GM03348 (cell line): ENCODE measurements at regions not wholly inside any gene's neighbourhood (a gene's known extent, or its start where the extent isn't known, plus 50 kb on each side); places are given as distances from the start of the nearest gene placed in this dataset.

Experiments used
- DNase-seq: peaks from one replicate; pipeline ENCODE4 v3.0.0; 2012; ENCODE audit warnings: low spot score

GRCh38 chr2:67709835-67710234, 312.7 kb downstream of the ETAA1 start:
- no peak for DNase-seq

GRCh38 chr2:67712484-67712883, 315.4 kb downstream of the ETAA1 start:
- no peak for DNase-seq

DNA sequence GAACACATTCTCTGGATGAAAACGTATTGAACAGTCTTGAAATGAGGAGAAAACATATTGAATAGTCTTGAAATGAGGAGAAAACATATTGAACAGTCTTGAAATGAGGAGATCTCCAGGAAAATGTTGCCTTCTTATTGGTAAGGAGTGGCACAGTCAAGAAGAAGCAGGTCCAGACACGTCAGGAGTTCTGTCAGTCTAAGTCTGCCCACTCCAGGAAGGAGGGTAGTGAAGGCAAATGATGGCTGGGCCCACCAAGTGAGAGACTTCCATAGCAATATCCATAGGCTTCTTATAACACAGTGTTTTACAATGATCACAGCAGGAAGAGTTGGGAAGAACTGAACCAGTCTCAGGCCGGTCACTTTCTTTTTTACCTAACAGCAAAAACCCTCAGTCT, 316.2 kb downstream of the ETAA1 start:
- no peak for DNase-seq

DNA sequence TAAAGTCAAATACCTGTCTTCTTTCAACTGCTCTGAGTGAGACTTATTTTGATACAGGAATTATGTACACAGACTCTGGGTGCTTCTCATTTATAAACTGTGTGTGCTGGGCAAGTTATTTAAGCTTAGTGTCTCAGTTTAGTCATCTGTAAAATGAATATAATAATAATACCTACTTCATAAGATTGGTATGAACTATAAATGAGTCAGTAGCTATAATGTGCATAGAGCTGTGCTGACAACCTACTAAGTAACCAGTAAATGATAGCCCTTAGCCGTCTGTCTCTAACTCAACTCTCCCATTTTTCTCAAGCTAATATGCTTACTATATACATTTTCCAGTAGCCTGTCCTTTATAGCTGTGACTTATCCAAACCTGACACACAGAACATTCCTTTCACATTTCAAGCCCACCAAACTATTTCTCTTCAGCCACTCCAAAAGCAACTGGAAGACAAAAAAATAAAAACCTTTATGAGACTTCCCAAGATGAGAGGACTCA, 319.8 kb downstream of the ETAA1 start:
- no peak for DNase-seq

- no peak for DNase-seq
Observed at GRCh38 chr2:67717692-67718091, 320.6 kb downstream of the ETAA1 start.

- DNase-seq: peak; percentile 13
Observed at GRCh38 chr2:67719351-67719750, 322.2 kb downstream of the ETAA1 start.

GRCh38 chr2:67721516-67721915, 324.4 kb downstream of the ETAA1 start:
- DNase-seq: no peak

GRCh38 chr2:67724261-67724660, 327.1 kb downstream of the ETAA1 start:
- DNase-seq: no peak

- DNase-seq: no peak
Observed at GRCh38 chr2:67725731-67726130, 328.6 kb downstream of the ETAA1 start.

DNA sequence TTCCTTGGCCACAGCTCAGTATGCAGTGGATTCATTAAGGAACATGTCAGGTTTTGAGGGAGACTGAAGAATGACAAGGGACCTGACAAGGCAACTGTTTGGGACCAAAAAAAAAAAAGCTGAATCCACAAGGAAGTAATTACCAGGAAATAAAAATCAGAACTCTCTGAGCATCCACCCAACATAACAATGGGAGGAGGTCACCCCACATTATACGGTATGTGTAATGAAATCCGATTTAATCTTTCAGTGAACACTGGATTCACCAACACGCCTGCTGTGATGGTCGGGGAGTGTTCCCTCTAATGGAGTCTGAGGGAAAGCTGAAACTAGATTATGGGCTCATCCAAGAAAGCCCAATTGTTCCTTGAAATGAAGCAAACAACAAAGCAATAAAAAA, 329.3 kb downstream of the ETAA1 start:
- no peak for DNase-seq

DNA sequence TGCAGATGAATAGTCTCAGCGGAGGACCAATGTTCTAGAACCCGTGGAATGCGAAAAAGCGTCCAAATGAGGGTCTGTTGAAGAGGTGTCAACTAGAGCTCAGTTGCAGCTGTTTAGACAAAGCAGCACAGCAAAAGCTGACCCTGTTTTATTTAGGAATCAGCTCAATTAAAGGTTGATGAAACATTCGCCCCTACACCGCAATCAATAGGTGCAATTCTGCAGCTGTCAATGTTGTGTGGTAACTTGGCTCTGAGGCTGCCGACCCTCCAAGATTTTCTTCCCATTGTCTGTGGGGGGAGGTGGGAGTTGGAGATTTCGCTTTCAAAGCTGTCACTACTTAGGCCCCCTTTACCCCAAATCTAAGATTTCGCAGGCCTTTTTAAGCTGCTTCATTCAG, 330.0 kb downstream of the ETAA1 start:
- no peak for DNase-seq

DNA sequence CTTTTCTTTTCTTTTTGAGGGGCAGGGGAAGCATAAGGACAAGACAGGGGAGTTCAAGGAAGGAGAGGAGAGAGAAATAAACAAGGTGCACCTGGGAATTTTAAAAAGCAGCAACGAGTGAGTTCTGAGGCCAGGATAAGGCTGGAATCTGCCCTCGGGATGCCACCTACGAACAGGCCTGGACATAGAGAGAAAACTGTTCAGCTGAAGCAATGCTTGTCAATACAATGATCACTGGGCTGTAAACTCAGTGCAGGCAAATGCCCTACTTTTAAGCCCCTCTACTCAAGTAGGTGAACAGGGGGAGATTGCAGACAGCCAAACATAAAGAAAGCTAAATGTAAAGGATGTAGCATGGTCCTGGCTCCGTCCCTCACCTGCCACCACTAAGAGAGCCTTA, 330.5 kb downstream of the ETAA1 start:
- no peak for DNase-seq

DNA sequence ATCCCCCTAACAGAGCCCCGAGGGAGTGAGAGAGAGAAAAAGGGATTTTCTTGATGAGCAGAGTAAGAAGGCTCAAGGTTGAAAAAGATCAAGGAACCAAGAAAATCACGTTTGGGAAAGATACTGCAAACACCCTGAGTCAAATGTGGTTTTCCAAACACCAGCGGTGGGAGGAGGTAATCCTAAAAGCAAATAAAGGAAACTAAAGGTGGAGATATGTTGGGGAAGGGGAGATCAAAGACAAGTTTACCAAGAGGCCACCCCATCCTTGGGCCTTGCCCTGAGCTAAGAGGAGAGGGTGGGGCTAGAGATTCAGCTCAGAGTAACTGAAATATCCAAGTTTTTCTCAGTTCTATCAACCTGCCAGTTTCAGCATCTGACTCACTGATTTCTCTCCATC, 332.3 kb downstream of the ETAA1 start:
- no peak for DNase-seq

GRCh38 chr2:67733517-67733916, 329.3 kb downstream of the C1D start:
- DNase-seq: peak; percentile 21

GRCh38 chr2:67752199-67752598, 310.6 kb downstream of the C1D start:
- DNase-seq: no peak

- peak; percentile 70 for DNase-seq
Observed at GRCh38 chr2:67752969-67753368, 309.8 kb downstream of the C1D start.

- DNase-seq: no peak
Observed at GRCh38 chr2:67755156-67755882, 307.5 kb downstream of the C1D start.

DNA sequence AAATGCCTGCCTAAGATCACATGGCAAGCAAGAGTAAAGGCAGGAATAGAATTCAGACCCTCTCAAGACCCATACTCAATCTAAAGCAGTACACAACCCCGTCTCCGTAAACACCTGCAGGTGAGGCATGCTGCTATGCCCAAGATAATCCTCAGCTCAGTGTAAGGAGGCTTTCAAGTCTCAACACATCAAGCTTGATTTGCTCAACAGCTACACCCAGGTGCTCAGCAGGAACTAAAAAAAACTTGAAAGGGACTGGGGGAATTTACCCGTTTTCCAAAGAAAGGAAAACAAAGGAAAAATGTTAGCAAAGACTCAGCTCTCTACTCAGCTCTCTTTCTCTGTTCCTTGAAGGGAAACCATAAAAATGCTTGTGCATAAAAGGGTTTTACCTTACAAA, 301.8 kb downstream of the C1D start:
- DNase-seq: no peak

DNA sequence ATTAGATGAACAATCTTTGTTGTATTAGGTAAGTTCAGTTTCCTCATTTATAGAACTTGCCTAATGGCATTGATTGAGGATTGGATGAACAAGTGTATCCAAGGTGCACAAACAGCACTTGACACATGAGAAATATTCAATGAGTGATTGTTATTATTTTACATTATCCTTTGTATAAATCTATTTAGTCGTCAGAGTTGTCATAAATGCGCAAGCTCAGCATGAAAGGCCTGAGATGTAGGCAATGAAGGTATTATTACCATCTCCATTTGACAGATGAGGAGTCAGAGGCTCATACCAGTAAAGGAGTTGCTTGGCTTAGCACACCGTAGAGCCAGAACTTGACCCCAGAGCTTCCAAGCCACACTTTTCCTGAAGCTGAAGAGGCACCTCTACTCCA, 291.4 kb downstream of the C1D start:
- DNase-seq: no peak

DNA sequence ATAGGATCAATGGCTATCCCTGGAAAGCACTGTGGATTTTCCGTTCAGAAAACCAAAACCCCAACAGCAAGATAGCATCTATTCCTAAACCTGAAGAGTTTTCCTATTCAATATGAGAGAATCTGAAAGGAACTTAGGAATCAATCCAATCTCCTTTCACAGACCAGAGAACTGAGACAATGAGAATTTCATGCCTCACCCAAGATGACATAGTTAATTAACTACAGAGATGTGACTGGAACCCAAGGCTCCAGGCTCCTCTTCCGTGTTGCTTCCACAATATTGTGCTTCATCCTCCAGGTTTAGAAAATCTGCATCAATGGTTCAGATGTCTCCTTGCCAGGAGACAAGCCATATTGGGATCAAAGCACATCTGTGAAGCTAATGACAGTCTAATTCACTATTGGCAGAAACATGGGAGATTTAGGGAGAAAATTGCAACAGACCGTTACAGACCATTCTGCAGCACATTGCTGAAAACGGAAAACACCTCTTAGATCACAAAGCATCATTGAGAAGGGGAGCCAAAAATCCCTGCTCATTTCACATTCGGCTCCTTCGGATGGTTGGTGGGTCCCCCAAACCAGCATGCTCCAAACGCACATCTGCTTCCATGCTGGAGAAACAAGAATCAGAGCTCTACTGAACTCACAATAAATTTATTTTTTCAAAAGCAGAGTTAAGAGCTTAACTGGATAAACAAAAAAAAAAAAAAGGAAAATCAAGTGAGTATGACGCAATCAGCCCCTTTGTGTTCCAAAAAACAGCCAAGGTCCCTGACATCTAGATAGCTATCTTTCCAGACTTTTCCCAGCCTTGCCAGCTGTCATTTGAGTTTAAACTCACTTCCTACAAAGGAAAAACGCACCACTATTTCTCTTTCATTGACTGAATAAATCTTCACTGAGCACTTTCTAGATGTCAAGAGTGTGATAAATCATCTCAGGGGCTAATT, 290.3 kb downstream of the C1D start:
- DNase-seq: no peak

DNA sequence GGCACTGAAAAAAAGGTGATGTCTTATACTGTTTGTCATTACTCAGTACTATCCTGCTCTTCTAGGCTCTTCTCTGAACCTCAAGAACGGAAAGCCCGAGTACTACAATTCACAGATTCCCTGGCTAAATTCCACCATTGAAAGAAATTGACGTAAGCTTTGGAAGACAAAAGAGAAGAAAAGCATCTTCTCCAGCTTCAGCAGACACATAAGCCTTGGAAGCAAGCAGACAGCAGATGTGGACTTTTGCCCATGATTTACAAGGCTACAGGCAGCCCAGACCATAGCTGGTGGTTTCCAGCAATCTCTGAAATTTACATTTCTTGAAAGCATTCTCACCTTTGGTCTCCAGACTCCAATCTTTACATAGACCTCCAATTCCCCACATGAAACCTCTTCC, 289.0 kb downstream of the C1D start:
- no peak for DNase-seq

- no peak for DNase-seq
Observed at GRCh38 chr2:67776276-67776675, 286.5 kb downstream of the C1D start.

GRCh38 chr2:67777010-67777409, 285.8 kb downstream of the C1D start:
- no peak for DNase-seq
